Ureter (tissue), 1 donor: ENCODE measurements at regions not wholly inside any gene's neighbourhood (a gene's known extent, or its start where the extent isn't known, plus 50 kb on each side); places are given as distances from the start of the nearest gene placed in this dataset.
A peak's percentile ranks its signal among the peaks of the same experiment; 100 is the strongest.

Source experiments
- DNase-seq: peaks from one replicate; pipeline ENCODE4 v3.0.0-alpha.2; 2020; ENCODE audit warnings: low spot score
- donor health status: DM: yes; HTN: yes; CAD: no.

- DNase-seq: no peak
Observed at GRCh38 chr20:22370137-22370536, 214.2 kb downstream of the FOXA2 start.

- DNase-seq: no peak
Observed at GRCh38 chr20:22369100-22369499, 215.3 kb downstream of the FOXA2 start.

GRCh38 chr20:22368235-22368634, 216.1 kb downstream of the FOXA2 start:
- DNase-seq: no peak

GRCh38 chr20:22366631-22367030, 217.7 kb downstream of the FOXA2 start:
- DNase-seq: no peak

- DNase-seq: no peak
Observed at GRCh38 chr20:22354647-22355046, 229.7 kb downstream of the FOXA2 start.

GRCh38 chr20:22353586-22353985, 230.8 kb downstream of the FOXA2 start:
- no peak for DNase-seq

- no peak for DNase-seq
Observed at GRCh38 chr20:22352019-22352418, 232.4 kb downstream of the FOXA2 start.

GRCh38 chr20:22350624-22351023, 233.7 kb downstream of the FOXA2 start:
- no peak for DNase-seq

- DNase-seq: no peak
Observed at GRCh38 chr20:22348010-22348409, 236.4 kb downstream of the FOXA2 start.

- no peak for DNase-seq
Observed at GRCh38 chr20:22346716-22347115, 237.7 kb downstream of the FOXA2 start.

GRCh38 chr20:22343612-22344011, 240.8 kb downstream of the FOXA2 start:
- DNase-seq: no peak

- no peak for DNase-seq
Observed at GRCh38 chr20:22342410-22342809, 242.0 kb downstream of the FOXA2 start.

GRCh38 chr20:22341508-22341907, 242.9 kb downstream of the FOXA2 start:
- no peak for DNase-seq

- DNase-seq: no peak
Observed at GRCh38 chr20:22339946-22340345, 244.4 kb downstream of the FOXA2 start.

- peak; percentile 54 for DNase-seq
Observed at GRCh38 chr20:22339091-22339881, 245.1 kb downstream of the FOXA2 start.

GRCh38 chr20:22338140-22338708, 246.1 kb downstream of the FOXA2 start:
- no peak for DNase-seq

- no peak for DNase-seq
Observed at GRCh38 chr20:22335210-22335609, 249.2 kb downstream of the FOXA2 start.

GRCh38 chr20:22333885-22334545, 250.4 kb downstream of the FOXA2 start:
- peak; percentile 54 for DNase-seq

GRCh38 chr20:22324505-22324904, 259.9 kb downstream of the FOXA2 start:
- no peak for DNase-seq

GRCh38 chr20:22322513-22322912, 261.9 kb downstream of the FOXA2 start:
- DNase-seq: no peak

GRCh38 chr20:22321191-22321590, 263.2 kb downstream of the FOXA2 start:
- DNase-seq: no peak

- DNase-seq: no peak
Observed at GRCh38 chr20:22320245-22320915, 264.0 kb downstream of the FOXA2 start.

- no peak for DNase-seq
Observed at GRCh38 chr20:22315771-22316170, 268.6 kb downstream of the FOXA2 start.
